NT2/D1 (cell line): ENCODE measurements at regions not wholly inside any gene's neighbourhood (a gene's known extent, or its start where the extent isn't known, plus 50 kb on each side); places are given as distances from the start of the nearest gene placed in this dataset.

Experiments
- YY1 ChIP-seq: IDR thresholded peaks from 2 replicates; pipeline ENCODE4 v1.6.1; 2011; ENCODE audit not compliant: insufficient read length, insufficient read depth
- ZNF274 ChIP-seq: IDR thresholded peaks from 2 replicates; pipeline ENCODE4 v1.6.1; 2011; ENCODE audit warnings: mild to moderate bottlenecking, low read depth, low read length

DNA sequence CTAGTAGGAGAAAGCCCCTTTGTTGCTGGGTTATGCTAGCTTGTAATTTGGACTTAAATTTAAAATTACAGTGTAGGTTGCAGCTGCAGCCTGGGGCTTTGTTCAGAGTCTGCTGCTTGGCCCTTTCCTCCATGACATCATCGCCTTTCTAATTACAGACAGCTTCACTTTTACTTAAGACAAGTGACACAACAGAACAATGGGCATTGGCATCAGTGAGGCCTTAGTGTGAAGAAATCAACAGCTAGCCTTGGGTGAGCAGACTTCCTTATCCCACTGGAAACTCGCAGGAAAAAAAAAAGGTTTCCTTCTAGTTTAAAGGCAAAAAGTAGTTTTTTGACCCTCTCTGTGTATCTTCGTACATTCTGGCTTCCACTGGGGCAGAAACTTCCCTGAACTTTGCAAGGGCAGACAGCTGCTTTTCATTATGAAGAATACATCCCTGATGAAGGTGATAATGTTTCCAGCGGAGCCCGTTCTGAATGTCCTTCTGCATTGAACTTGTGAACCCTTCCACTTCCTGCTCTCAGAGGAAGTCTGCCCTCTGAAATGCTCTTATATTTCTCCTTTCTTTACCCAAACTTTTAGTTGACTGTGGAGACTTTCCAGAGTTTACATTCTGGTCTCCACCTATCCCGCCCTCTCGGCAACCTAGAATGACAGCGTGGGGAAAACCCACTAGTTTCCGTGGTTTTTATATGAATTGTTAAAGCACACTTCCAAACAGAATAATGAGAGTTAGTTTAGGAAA, 123.2 kb upstream of the FAM9C start:
- TF ChIP-seq YY1 (no peak), ZNF274 (no peak)
